ENCODE measurements at regions not wholly inside any gene's neighbourhood (a gene's known extent, or its start where the extent isn't known, plus 50 kb on each side); places are given as distances from the start of the nearest gene placed in this dataset.

DNA sequence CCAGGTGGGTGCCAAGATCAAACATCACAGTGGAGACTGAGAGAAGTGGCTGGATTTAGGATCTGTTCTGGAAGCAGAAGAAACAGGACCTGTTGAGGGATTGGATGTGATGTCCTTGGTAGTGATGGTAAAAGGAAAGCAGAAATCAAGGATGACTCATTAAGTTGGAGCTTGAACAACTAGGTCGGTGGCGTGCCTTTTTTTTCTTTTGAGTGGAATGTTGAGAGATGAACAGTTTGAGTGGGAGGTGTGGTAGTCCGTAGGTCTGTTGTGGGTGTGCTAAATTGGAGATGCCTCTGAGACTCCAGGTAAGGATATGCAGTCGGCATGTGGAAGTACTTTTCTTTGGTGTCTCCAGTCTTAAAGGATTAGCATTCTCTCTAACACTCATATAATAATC lies 92.1 kb upstream of the IL12B start:
- TF ChIP-seq, protein P1, sequence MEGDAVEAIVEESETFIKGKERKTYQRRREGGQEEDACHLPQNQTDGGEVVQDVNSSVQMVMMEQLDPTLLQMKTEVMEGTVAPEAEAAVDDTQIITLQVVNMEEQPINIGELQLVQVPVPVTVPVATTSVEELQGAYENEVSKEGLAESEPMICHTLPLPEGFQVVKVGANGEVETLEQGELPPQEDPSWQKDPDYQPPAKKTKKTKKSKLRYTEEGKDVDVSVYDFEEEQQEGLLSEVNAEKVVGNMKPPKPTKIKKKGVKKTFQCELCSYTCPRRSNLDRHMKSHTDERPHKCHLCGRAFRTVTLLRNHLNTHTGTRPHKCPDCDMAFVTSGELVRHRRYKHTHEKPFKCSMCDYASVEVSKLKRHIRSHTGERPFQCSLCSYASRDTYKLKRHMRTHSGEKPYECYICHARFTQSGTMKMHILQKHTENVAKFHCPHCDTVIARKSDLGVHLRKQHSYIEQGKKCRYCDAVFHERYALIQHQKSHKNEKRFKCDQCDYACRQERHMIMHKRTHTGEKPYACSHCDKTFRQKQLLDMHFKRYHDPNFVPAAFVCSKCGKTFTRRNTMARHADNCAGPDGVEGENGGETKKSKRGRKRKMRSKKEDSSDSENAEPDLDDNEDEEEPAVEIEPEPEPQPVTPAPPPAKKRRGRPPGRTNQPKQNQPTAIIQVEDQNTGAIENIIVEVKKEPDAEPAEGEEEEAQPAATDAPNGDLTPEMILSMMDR (IDR thresholded peaks at IDR 0.05 in 2 of 3, conservative IDR thresholded peaks at IDR 0.05 in 1 of 3; ENCODE audit: control insufficient read depth in 2 of 3, extremely low read depth in 1 of 3, insufficient read depth in 1 of 3, low read depth in 3 of 3, low read length in 3 of 3), result no peak
- TF ChIP-seq SRF (IDR thresholded peaks at IDR 0.05; ENCODE audit: low read depth in 2 of 2, low read length in 2 of 2) (no peak), SUZ12 (IDR thresholded peaks at IDR 0.05; ENCODE audit: unreplicated experiment) (no peak), EGR1 (IDR thresholded peaks at IDR 0.05; ENCODE audit: borderline replicate concordance in 1 of 2, low read depth in 2 of 2, low read length in 2 of 2) (no peak), ZNF24 (IDR thresholded peaks at IDR 0.05) (no peak), EZH2 (IDR thresholded peaks at IDR 0.05; ENCODE audit: borderline replicate concordance, control insufficient read depth, low read depth, low read length) (no peak), CEBPB (IDR thresholded peaks at IDR 0.05; ENCODE audit: borderline replicate concordance in 1 of 2, low read depth in 2 of 2, low read length in 2 of 2) (no peak), IKZF2 (IDR thresholded peaks at IDR 0.05) (no peak)
- TF ChIP-seq, protein P2, sequence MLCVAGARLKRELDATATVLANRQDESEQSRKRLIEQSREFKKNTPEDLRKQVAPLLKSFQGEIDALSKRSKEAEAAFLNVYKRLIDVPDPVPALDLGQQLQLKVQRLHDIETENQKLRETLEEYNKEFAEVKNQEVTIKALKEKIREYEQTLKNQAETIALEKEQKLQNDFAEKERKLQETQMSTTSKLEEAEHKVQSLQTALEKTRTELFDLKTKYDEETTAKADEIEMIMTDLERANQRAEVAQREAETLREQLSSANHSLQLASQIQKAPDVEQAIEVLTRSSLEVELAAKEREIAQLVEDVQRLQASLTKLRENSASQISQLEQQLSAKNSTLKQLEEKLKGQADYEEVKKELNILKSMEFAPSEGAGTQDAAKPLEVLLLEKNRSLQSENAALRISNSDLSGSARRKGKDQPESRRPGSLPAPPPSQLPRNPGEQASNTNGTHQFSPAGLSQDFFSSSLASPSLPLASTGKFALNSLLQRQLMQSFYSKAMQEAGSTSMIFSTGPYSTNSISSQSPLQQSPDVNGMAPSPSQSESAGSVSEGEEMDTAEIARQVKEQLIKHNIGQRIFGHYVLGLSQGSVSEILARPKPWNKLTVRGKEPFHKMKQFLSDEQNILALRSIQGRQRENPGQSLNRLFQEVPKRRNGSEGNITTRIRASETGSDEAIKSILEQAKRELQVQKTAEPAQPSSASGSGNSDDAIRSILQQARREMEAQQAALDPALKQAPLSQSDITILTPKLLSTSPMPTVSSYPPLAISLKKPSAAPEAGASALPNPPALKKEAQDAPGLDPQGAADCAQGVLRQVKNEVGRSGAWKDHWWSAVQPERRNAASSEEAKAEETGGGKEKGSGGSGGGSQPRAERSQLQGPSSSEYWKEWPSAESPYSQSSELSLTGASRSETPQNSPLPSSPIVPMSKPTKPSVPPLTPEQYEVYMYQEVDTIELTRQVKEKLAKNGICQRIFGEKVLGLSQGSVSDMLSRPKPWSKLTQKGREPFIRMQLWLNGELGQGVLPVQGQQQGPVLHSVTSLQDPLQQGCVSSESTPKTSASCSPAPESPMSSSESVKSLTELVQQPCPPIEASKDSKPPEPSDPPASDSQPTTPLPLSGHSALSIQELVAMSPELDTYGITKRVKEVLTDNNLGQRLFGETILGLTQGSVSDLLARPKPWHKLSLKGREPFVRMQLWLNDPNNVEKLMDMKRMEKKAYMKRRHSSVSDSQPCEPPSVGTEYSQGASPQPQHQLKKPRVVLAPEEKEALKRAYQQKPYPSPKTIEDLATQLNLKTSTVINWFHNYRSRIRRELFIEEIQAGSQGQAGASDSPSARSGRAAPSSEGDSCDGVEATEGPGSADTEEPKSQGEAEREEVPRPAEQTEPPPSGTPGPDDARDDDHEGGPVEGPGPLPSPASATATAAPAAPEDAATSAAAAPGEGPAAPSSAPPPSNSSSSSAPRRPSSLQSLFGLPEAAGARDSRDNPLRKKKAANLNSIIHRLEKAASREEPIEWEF (IDR thresholded peaks at IDR 0.05; ENCODE audit: insufficient replicate concordance, low read depth, low read length), result no peak
- TF ChIP-seq, protein P3, sequence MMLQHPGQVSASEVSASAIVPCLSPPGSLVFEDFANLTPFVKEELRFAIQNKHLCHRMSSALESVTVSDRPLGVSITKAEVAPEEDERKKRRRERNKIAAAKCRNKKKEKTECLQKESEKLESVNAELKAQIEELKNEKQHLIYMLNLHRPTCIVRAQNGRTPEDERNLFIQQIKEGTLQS (IDR thresholded peaks at IDR 0.05; ENCODE audit: borderline replicate concordance, extremely low read depth, low read depth, low read length), result no peak
- TF ChIP-seq, protein P4, sequence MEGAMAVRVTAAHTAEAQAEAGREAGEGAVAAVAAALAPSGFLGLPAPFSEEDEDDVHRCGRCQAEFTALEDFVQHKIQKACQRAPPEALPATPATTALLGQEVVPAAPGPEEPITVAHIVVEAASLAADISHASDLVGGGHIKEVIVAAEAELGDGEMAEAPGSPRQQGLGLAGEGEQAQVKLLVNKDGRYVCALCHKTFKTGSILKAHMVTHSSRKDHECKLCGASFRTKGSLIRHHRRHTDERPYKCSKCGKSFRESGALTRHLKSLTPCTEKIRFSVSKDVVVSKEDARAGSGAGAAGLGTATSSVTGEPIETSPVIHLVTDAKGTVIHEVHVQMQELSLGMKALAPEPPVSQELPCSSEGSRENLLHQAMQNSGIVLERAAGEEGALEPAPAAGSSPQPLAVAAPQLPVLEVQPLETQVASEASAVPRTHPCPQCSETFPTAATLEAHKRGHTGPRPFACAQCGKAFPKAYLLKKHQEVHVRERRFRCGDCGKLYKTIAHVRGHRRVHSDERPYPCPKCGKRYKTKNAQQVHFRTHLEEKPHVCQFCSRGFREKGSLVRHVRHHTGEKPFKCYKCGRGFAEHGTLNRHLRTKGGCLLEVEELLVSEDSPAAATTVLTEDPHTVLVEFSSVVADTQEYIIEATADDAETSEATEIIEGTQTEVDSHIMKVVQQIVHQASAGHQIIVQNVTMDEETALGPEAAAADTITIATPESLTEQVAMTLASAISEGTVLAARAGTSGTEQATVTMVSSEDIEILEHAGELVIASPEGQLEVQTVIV (IDR thresholded peaks at IDR 0.05; ENCODE audit: borderline replicate concordance, partially characterized antibody), result no peak
- TF ChIP-seq, protein P5, sequence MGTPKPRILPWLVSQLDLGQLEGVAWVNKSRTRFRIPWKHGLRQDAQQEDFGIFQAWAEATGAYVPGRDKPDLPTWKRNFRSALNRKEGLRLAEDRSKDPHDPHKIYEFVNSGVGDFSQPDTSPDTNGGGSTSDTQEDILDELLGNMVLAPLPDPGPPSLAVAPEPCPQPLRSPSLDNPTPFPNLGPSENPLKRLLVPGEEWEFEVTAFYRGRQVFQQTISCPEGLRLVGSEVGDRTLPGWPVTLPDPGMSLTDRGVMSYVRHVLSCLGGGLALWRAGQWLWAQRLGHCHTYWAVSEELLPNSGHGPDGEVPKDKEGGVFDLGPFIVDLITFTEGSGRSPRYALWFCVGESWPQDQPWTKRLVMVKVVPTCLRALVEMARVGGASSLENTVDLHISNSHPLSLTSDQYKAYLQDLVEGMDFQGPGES (IDR thresholded peaks at IDR 0.05), result no peak
- TF ChIP-seq, protein P6, sequence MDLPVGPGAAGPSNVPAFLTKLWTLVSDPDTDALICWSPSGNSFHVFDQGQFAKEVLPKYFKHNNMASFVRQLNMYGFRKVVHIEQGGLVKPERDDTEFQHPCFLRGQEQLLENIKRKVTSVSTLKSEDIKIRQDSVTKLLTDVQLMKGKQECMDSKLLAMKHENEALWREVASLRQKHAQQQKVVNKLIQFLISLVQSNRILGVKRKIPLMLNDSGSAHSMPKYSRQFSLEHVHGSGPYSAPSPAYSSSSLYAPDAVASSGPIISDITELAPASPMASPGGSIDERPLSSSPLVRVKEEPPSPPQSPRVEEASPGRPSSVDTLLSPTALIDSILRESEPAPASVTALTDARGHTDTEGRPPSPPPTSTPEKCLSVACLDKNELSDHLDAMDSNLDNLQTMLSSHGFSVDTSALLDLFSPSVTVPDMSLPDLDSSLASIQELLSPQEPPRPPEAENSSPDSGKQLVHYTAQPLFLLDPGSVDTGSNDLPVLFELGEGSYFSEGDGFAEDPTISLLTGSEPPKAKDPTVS (IDR thresholded peaks at IDR 0.05; ENCODE audit: low read depth, low read length), result no peak

Data from GM12878 (cell line).